Kidney glomerular epithelial cell (primary cell): ENCODE measurements at regions not wholly inside any gene's neighbourhood (a gene's known extent, or its start where the extent isn't known, plus 50 kb on each side); places are given as distances from the start of the nearest gene placed in this dataset.

ENCODE experiments used
- DNase-seq: peaks from one replicate; lab custom pipeline; 2025; lab: John Stamatoyannopoulos, UW

GRCh38 chr12:112559784-112560183 lies 141.0 kb downstream of the PTPN11 start:
- DNase-seq = no peak

- no peak for DNase-seq
Measured at GRCh38 chr12:112564160-112564784, 145.5 kb downstream of the PTPN11 start.

- no peak for DNase-seq
Measured at GRCh38 chr12:112568641-112569040, 149.9 kb downstream of the PTPN11 start.

GRCh38 chr12:112570096-112570495 lies 151.3 kb downstream of the PTPN11 start:
- no peak for DNase-seq

- peak; percentile 55 for DNase-seq
Measured at GRCh38 chr12:112573141-112573540, 154.4 kb downstream of the PTPN11 start.

- no peak for DNase-seq
Measured at GRCh38 chr12:112574896-112575558, 156.3 kb downstream of the PTPN11 start.

- DNase-seq = no peak
Measured at GRCh38 chr12:112575559-112576067, 156.9 kb downstream of the PTPN11 start.

- no peak for DNase-seq
Measured at GRCh38 chr12:112577473-112578329, 159.0 kb downstream of the PTPN11 start.

GRCh38 chr12:112584266-112584722 lies 165.5 kb downstream of the PTPN11 start:
- DNase-seq = no peak

- DNase-seq = no peak
Measured at GRCh38 chr12:112586148-112586783, 167.5 kb downstream of the PTPN11 start.

- no peak for DNase-seq
Measured at GRCh38 chr12:112589275-112589674, 170.5 kb downstream of the PTPN11 start.

- DNase-seq = no peak
Measured at GRCh38 chr12:112590281-112590680, 171.5 kb downstream of the PTPN11 start.

- DNase-seq = no peak
Measured at GRCh38 chr12:112591488-112591887, 172.7 kb downstream of the PTPN11 start.

GRCh38 chr12:112595410-112595809 lies 176.7 kb downstream of the PTPN11 start:
- DNase-seq = no peak

GRCh38 chr12:112597986-112598385 lies 179.2 kb downstream of the PTPN11 start:
- no peak for DNase-seq

- DNase-seq = no peak
Measured at GRCh38 chr12:112598626-112599025, 179.9 kb downstream of the PTPN11 start.

GRCh38 chr12:112599871-112600270 lies 181.1 kb downstream of the PTPN11 start:
- DNase-seq = no peak

- no peak for DNase-seq
Measured at GRCh38 chr12:112602150-112602549, 183.4 kb downstream of the PTPN11 start.

- DNase-seq = no peak
Measured at GRCh38 chr12:112606611-112607365, 184.8 kb upstream of the RPH3A start.

- no peak for DNase-seq
Measured at GRCh38 chr12:112607427-112607826, 184.1 kb upstream of the RPH3A start.

GRCh38 chr12:112611908-112612307 lies 179.6 kb upstream of the RPH3A start:
- no peak for DNase-seq
